DMS 273 (cell line): ENCODE measurements at regions not wholly inside any gene's neighbourhood (a gene's known extent, or its start where the extent isn't known, plus 50 kb on each side); places are given as distances from the start of the nearest gene placed in this dataset.
"Not testable (repeated sequence)": the region's sequence is repeated elsewhere in the genome, so short reads cannot be mapped to it uniquely, and the experiment has no call there.

Source experiments
- DNase-seq: peaks from one replicate; lab custom pipeline; 2025; ENCODE audit not compliant: unreplicated experiment; lab: John Stamatoyannopoulos, UW

GRCh38 chr6:51464956-51465355 lies 622.5 kb downstream of the PKHD1 start:
- DNase-seq = no peak

- no peak for DNase-seq
These were observed 621.0 kb downstream of the PKHD1 start for GRCh38 chr6:51466427-51466826.

GRCh38 chr6:51467231-51467952 lies 620.0 kb downstream of the PKHD1 start:
- DNase-seq = no peak

- no peak for DNase-seq
These were observed 618.7 kb downstream of the PKHD1 start for GRCh38 chr6:51468704-51469103.

GRCh38 chr6:51472745-51473487 lies 614.5 kb downstream of the PKHD1 start:
- no peak for DNase-seq

GRCh38 chr6:51474022-51474975 lies 613.1 kb downstream of the PKHD1 start:
- no peak for DNase-seq

- no peak for DNase-seq
These were observed 609.6 kb downstream of the PKHD1 start for GRCh38 chr6:51477711-51478311.

GRCh38 chr6:51479296-51479695 lies 608.1 kb downstream of the PKHD1 start:
- no peak for DNase-seq

GRCh38 chr6:51480040-51480439 lies 607.4 kb downstream of the PKHD1 start:
- DNase-seq = no peak

- DNase-seq = not testable (repeated sequence)
These were observed 601.5 kb downstream of the PKHD1 start for GRCh38 chr6:51485869-51486268.

- no peak for DNase-seq
These were observed 599.5 kb downstream of the PKHD1 start for GRCh38 chr6:51487937-51488336.

- DNase-seq = no peak
These were observed 598.3 kb downstream of the PKHD1 start for GRCh38 chr6:51489133-51489532.

- no peak for DNase-seq
These were observed 597.3 kb downstream of the PKHD1 start for GRCh38 chr6:51490101-51490500.

GRCh38 chr6:51494342-51494741 lies 593.1 kb downstream of the PKHD1 start:
- DNase-seq = no peak

GRCh38 chr6:51495096-51495495 lies 592.3 kb downstream of the PKHD1 start:
- no peak for DNase-seq

- no peak for DNase-seq
These were observed 591.6 kb downstream of the PKHD1 start for GRCh38 chr6:51495610-51496396.

GRCh38 chr6:51502996-51503395 lies 584.4 kb downstream of the PKHD1 start:
- no peak for DNase-seq

- DNase-seq = no peak
These were observed 582.0 kb downstream of the PKHD1 start for GRCh38 chr6:51505434-51505833.

- no peak for DNase-seq
These were observed 577.8 kb downstream of the PKHD1 start for GRCh38 chr6:51509597-51509996.

GRCh38 chr6:51511081-51511480 lies 576.3 kb downstream of the PKHD1 start:
- no peak for DNase-seq
